AG20443 (cell line): ENCODE measurements at regions not wholly inside any gene's neighbourhood (a gene's known extent, or its start where the extent isn't known, plus 50 kb on each side); places are given as distances from the start of the nearest gene placed in this dataset.

ENCODE experiments used
- DNase-seq: peaks from one replicate; pipeline ENCODE4 v3.0.0; 2012; ENCODE audit warnings: low spot score, mixed read lengths

DNA sequence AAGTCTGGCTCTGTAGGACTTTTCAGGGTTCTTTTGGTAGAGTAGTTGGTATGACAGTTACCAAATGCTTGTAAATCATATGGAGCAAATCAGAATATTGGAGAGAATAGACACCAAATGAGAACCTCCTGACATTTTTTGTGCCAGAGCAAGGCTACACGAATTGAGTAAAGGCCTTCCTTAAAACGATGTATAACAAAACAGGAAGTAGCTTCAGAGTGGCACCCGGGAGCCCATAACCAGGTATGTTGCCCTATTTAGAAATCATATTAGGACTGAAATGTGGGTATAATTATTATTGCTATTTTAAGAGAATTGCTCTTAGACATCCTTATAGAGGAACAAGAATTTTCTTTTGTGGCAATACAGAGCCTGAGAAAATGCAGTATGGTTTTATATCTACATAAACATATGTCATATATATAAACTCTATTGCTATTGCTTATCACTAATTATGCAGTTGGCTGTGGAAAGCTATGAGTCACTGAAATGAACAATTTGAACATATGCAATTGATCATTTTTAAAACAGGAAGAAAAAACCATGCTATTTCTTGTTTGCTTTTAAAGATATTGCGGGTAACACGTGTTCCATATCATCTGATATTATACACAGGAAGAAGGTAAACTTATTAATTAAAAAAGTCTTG, 197.4 kb upstream of the MTPN start:
- no peak for DNase-seq

DNA sequence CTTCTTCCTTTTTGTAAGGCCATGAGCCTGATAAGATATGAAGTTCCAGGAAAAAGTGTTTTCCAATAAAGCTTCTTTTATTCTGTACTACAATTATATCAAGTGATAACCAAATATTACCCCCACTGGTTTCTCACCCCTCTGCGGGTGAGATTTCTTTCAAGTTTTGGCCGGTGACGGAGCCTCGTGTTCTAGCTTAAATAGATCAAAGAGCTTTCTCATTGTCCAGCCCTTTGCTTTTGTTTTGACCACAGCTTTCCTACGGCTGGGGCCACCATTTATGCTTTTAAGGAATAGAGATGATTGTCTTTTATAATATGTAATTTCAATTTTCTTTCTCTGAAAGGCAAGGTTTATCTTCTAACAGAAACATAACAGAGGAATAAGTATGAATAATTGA, 196.7 kb upstream of the MTPN start:
- DNase-seq, result no peak

DNA sequence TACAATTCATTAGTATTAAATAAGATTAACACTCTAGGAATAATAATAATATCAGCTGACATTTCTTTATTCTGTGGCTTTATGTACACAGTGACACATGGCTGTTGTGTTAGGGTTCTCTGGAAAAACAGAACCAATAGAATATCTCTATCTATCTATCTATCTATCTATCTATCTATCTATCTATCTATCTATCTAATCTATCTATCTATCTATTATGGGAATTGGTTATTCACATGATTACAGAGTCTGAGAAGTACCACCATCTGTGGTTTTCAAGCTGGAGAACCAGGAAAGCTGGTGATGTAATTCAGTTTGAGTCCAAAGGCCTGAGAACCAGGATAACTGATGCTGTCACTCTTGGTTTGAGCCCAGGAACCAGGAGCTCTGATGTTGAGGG, 194.1 kb upstream of the MTPN start:
- no peak for DNase-seq

DNA sequence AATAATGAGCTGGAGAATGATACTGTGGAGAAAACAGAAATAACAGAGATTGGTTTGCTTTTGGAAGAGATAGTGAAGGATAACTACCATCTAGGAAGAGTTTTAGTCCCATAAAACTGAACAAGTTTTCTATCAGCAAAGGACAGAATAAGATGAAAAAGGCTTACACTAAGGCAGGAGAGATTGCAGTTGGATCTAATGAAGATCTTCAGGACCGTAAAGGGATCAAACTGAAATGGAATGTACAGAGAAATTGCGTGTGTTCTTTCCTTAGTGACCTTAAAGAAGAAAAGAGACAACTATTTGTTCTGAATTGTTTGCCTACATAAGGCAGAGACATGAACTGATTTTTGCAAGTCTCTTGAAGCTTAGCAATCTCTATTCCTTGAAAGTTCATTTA, 191.7 kb upstream of the MTPN start:
- no peak for DNase-seq

DNA sequence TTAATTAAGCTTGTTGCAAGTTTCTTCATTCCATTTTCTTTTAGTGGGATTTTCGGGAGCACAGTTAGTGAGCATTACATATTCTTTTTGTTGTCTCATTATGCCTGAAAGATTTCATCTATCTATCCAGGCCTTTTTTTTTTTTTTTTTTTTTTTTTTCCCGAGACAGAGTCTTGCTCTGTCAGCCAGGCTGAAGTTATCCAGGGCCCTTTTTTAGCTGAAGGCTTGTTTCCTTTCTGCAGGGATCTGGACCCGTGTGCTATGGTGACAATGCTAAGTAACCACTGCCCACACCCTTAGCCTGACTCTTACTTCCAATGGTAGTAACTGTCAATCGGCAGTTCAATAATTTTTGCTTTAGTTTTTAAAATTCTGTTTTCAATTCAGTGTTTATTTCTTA, 190.8 kb upstream of the MTPN start:
- DNase-seq, result no peak

DNA sequence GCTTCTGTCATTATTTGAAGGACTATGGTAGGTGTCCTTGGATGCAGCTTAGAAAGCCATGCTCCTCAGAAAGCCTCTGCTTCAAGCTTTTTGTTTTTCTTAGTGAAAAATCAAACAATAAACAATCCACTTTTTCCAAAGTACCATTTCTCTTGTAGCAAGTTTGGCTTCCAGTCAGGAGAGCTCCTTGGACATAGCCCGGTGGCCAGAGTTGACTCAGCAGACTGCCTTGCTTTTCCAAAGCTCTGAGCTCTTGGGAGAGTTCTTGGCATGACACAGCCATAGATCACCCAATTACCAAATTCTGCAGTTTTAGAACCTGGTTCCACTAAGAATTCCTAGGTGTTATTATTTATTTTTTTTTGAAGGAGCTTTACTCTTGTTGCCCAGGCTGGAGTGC, 189.4 kb upstream of the MTPN start:
- no peak for DNase-seq

DNA sequence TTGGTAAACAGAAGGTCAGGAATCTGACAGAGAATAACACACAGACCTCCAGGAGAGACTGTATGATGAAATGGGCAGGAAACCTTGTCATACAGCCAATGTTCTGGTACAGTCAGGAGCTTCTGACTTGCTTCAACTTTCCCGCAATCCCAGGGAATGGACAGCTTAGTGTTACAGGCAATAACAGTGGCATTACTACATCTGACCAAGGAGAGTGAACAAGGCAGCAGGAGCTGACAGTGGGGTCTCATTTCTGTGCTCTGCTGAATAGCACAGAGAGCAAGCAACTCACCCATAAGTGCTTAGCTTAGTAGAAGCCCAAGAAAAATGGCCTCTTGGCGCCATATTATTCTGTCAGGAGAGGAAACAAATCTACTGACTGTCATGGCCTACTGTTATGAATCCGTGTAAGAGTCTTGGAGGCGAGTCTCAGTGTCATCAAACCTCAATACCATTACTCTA, 186.2 kb upstream of the MTPN start:
- DNase-seq, result no peak

DNA sequence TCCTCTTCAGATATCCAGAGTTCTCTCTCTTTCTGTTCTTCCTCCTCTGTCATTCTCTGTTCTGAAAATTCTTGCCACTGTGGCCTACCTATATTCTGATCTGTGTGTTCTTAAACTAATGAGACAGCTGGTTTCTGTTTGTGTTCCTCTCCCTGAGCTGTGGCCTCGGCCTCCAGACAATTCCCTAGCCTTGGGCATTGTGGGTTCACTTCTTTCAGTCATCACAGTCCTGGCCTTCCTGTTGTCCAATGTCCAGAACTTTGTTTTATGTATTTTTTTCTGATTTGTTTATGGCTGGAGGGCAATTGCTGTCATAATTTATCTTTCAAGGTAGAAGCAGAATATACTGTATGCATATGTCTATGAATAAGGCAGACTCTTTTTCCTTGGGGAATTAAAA, 173.2 kb upstream of the MTPN start:
- DNase-seq, result no peak

DNA sequence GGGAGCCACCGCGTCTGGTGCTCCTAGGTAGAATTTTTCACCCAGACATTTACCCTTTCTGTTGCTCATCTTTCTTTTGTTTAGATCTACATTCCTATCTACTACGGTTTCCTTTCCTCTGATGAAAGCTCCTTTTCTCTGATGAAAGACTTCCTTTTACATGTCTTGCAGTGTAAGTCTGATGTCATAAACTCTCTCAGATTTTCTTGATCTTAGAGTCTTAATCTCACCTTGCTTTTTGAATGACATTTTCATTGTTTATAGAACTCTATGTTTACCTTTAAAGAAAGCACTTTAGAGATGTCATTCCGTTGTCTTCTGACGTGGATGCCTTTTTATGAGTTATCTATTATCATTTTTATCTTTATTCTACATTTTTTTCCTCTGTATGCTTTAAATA, 171.8 kb upstream of the MTPN start:
- DNase-seq, result no peak

DNA sequence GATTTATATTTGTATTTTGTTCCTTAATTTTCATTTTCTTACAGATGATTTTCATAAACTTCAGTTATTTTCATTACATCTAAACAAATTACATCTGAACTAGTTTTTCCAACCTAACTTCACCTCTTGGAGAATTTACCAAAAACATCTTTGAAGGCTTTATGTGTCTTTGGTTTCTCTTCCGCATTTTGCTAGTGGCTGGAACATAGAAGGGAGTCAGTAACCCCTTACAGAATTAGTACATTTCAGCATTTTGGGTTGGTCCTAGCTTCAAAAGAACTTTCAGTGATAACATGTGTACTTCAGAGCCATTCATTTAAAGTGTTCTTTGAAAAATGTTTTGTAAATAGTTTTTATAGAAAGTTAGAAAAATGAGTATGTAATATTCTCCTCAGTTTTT, 169.8 kb upstream of the MTPN start:
- no peak for DNase-seq

DNA sequence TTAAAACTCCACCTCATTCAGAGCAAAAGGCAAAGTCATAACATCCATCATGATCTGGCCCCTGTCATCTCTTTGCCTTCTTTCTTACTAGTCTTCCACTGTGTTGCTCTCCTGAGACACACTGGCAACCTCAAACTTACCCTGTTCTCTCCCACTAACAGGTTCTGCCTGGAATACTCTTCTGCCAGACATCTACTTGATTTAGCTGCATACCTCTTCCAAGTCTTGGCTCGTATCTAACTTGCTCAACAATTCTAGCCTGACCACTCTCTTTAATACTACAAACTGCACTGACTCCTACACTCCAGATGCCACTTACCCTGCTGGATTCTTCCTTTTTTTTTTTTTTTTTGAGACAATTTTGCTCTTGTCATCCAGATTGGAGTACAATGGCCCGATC, 167.0 kb upstream of the MTPN start:
- DNase-seq, result no peak

DNA sequence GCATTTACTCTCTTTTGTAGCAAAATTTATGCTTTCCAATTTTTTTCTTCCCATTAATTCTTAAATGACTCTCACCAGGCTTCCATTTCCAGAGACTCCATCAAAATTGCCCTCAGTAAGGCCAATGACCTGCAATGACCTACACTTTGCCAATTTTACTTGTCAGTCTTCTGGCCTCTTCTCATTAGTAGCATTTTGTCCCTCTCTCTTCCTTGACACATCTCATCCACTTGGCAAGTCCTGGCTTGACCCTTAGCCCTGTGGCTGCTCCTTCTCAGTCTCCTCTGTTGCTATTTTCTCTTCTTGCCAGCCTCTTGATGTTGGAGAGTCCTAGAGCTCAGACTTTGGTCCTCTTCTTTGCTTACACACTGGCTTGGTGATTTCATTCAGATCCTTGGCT, 166.1 kb upstream of the MTPN start:
- DNase-seq, result no peak

DNA sequence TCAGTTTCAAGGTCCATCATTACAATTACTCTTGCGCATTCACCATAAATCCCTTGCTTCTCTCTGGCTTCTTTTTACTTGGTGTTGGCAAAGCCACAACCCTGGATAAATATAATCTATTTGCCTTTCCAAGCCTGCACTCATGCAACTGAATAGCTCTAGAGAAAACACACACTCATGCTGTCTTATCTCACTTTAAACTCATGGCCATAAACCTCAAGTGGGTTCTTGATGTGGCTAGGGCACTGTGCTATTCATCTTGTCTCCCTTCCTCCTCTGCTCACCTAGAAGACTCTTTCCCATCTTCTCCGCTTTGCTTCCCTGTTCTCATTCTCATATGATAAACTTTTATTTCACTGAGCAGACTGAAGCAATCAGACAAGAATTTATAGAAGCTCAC, 165.4 kb upstream of the MTPN start:
- no peak for DNase-seq

DNA sequence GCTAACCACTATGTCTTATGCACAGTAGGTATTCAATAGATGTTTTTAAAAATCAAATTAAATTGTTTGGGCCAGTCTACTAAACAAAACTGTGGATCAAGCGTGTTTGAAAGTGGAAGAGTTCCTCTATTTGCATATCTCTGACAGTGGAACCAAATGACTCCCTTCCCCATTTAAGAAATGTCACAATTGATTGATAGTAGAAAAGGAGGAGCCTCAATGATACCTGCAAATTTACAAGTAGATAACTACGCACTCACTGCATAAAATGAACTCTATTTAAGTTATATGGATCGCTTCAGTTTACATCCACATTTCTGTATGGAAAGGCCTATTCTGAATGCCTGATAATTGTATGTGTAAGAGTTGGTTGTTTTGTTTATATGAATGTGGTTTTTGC, 163.3 kb upstream of the MTPN start:
- DNase-seq, result no peak

DNA sequence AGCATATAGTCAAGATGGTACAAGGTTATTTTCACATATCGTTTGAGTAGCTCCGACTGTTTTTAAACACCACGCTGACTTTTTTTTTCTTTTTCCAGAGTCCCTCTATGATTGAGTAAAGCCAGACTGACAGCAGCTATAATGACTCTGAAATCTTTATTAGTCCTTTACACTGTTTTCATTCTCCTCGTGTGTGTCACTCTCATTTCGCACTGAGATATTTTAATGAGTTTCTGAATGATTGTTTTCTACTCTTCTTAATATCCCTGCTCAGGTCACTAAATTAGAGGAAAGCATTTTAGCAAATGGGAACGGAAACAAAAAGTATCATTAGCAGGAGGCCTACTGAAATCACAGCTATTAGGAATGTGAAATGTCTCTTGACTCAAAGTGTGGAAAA, 162.3 kb upstream of the MTPN start:
- DNase-seq, result no peak

DNA sequence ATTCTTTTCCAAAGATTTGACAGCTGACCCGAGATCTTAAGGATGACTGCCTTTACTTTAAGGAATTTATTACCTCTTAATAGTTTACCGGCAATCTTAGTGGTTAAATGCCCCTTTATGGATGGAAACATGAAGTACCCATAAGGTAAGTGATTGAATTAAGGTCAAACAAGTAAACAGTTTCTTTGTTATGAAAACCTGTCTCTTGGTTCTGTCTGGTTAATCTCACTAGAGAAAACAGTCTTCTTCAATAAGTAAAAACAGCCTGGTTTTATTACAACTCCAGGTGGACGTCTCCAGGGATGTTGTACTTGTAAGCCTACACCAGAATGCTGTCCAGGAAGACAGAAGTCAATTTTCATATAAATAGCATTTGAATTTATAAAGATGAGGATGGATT, 161.8 kb upstream of the MTPN start:
- DNase-seq, result no peak

DNA sequence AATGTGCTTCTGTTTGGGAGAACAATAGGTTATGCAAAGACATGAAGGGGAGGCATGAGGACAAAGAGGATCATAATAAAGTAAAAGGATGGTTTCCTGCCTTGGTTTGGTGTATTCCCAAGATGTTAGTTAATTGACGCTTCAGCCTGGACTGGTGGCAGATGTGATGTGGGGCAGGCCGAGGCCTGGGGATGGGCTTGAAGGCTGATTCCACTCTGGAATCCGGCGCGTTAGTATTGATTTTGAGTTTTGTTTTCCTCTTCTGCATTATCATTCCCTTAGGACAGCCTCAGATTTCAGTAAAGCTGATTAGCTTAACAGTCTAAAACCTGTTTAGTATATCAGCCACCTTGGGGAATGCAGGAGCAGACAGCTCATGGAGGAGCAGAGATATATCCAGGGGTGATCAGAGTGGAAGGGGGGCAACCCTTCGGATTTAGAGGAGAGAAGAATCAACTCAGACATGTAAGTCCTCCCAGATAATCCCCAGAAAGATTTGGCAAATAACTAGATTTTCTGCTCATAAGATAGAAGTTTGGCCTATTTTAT, 159.8 kb upstream of the MTPN start:
- DNase-seq, result no peak

DNA sequence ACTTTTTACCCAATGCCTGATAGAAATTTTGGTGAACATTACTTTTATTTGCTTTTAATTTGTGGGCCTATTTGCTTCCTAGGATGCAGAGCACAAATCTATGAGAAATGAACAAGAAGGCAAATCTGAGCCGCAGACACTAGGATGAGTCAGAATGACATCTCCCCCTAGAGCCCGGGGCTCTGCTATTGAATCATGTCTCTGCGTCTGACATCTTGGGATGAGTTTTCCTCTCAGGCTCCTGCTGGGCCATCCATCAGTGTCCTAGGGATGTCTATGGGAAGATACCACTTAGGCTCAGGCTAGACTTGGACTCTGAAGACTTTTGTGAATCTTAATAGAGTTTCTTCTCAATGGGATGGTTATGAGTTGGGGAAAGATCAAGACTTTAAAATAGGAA, 157.3 kb upstream of the MTPN start:
- peak; percentile 13 for DNase-seq

DNA sequence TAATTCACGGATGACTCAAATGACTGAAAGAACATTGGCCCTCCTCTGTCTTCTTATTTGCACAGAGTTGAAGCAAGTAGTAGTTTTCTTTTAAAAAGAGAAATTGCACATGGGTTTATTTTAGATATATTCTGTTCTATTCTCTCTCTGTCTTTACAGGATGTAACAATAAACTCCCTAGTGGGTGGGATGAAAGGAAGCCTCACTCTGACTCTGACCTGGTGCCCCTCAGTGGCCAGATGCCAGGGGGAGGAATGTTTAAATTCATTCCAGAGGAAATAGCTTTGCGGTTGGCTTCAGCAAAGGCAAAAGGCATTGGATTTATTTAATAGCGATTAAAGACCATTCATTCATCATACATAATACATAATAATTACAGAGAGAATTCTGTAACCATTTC, 156.4 kb upstream of the MTPN start:
- DNase-seq, result no peak

DNA sequence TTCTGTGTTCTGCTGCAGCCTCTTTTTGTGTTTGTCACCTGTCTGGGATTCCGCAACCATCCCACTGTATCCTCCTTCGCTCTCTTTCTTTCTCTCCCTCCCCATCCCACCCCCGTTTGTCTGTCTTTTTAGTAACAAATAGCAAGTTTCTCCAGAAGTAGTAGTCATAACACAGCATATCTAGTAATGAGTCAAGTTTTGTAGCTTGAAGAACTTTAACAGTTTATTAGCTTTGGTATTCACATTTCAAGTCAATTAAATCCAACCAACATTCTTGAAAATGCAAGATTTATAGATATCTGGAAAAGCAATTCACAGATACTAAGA, 154.1 kb upstream of the MTPN start:
- no peak for DNase-seq

DNA sequence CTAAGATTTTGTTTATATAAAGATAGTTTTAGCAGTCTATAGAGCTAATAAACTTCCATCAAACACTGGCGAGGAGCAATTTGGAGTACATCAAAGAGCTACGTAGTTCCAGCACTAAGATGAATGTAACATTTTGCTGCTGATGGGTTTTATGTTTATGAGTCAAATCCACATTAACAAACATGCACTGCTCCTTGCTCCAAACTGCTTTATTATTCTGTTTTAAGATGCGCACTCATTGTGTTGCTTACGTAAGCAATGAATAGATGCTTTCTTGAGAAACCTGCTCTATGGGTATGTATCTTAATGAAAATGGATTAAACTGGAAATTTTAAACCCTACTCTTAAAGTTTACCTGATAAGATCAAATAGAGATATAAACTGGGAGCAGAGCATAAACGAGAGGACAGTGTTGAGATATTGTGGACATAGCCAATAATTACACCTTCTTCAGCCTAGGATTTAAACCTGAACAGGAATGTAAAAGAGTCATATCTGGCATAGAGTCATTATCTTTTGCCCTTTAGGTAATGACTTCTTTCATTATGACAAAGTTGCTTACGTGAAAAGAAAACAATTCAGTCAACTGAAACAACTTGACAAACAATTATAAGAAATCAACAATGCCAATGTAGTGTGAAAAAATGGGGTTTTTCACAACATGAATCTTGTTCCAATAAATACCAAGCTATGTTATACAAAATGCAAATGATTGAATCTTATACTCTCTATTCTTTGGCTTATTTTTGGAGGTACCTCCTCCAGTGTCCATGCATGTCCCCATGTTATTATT, 153.5 kb upstream of the MTPN start:
- DNase-seq, result no peak

DNA sequence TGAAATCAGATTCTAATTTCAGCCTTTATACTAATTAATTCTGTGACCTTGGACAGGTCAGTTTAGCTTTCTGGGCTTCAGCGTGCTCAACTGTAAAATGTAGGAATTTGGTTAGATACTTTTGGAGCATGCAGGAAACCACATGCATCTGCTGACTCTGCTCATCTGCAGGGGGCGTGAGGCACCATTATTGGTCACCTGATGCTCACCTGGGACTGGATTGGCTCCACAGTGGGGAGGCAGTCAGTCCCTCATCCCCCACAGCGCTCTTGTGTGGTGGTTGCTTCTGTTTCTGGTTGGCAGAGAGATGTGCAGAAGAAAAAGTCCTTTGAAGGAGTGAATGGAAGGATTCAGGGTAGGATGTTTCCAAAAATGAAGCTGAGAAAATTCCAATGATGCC, 150.9 kb upstream of the MTPN start:
- DNase-seq, result no peak

DNA sequence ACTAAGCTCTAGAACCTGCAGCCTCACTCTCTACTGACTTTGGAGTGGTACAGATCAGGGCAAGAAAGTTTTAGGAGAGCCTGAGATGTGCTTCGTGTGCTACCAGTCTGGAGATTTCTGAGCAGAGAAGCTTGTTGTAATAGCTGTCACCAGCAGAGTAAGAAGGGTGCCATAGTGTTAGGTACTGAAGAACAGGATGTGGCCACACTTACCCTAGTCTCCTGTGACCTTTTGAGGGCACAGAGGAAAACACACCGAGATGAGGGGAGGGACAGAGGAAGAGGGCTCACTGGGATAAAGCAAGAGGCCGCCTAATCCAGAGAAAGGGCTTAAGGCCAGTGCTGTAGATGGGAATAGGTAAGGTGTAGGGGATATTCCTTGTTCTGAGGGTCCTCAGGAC, 146.2 kb upstream of the MTPN start:
- DNase-seq, result no peak

DNA sequence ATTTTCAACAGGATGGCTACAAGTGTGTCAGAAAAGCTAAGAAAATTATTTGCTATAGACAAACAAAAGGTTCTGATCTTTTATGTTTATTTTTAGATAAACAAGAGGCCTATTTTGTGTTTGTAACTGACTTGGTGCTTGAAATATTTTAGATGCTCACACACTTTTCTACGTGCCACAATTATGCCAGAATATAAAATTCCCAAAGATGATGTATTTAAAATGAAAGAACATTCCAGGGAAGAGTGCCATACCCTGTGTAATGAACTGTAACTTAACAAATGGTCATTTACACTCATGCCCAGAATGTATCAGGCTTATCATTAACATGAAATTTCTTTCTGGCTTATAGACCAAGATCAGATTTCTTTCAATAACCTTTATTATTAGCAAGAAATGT, 144.9 kb upstream of the MTPN start:
- DNase-seq, result no peak
